Liver (tissue), 8 donors: ENCODE measurements at regions not wholly inside any gene's neighbourhood (a gene's known extent, or its start where the extent isn't known, plus 50 kb on each side); places are given as distances from the start of the nearest gene placed in this dataset.

Source experiments
- DNase-seq: peaks from one replicate; pipeline ENCODE4 v3.0.0-alpha.2; 2017; ENCODE audit warnings: low spot score
- H3K27ac ChIP-seq, 2 donors: one replicate each; pipeline ENCODE4 v1.7.0; 2013; ENCODE audit warnings: inconsistent platforms in 2 of 2, low read length in 2 of 2, control low read depth in 1 of 2, low read depth in 1 of 2, mild to moderate bottlenecking in 1 of 2
- H3K27me3 ChIP-seq, 4 donors: one replicate each; pipeline versions ENCODE4 v1.6.1 to v1.7.0; 2013; ENCODE audit warnings: low read length in 3 of 4, inconsistent platforms in 1 of 4, mild to moderate bottlenecking in 1 of 4, moderate library complexity in 1 of 4; ENCODE audit not compliant: control insufficient read depth in 4 of 4, insufficient read depth in 4 of 4
- H3K36me3 ChIP-seq, 4 donors: one replicate each; pipeline versions ENCODE4 v1.6.1 to v1.7.0; 2013; ENCODE audit warnings: low read length in 3 of 4, mild to moderate bottlenecking in 3 of 4, low read depth in 1 of 4, moderate library complexity in 1 of 4; ENCODE audit not compliant: control insufficient read depth in 4 of 4, insufficient read depth in 3 of 4
- H3K4me1 ChIP-seq, 4 donors: one replicate each; pipeline versions ENCODE4 v1.6.1 to v1.7.0; 2013; ENCODE audit warnings: low read length in 3 of 4, mild to moderate bottlenecking in 3 of 4, moderate library complexity in 1 of 4; ENCODE audit not compliant: control insufficient read depth in 4 of 4, insufficient read depth in 4 of 4
- H3K4me3 ChIP-seq, 3 donors: one replicate each; pipeline versions ENCODE4 v1.6.1 to v1.7.0; 2013; ENCODE audit warnings: low read length in 3 of 3, control low read depth in 1 of 3, low read depth in 1 of 3, mild to moderate bottlenecking in 1 of 3
- H3K9ac ChIP-seq, 2 donors: one replicate each; pipeline ENCODE4 v1.7.0; 2013; ENCODE audit warnings: low read length in 2 of 2, mild to moderate bottlenecking in 2 of 2, moderate library complexity in 2 of 2, control low read depth in 1 of 2, low read depth in 1 of 2
- H3K9me3 ChIP-seq, 4 donors: one replicate each; pipeline versions ENCODE4 v1.6.1 to v1.7.0; 2013; ENCODE audit warnings: low read length in 3 of 4; ENCODE audit not compliant: control insufficient read depth in 4 of 4
- EGR1 ChIP-seq, 2 donors: IDR thresholded peaks; 2 replicates each; pipeline ENCODE4 v1.6.1; 2016 to 2018; ENCODE audit warnings: antibody characterized with exemption in 2 of 2, low read depth in 2 of 2
- FOXA1 ChIP-seq: IDR thresholded peaks from 2 replicates; pipeline ENCODE4 v1.6.1; 2016; ENCODE audit warnings: antibody characterized with exemption
- FOXA2 ChIP-seq: IDR thresholded peaks from 2 replicates; pipeline ENCODE4 v1.6.1; 2016; ENCODE audit warnings: antibody characterized with exemption
- GABPA ChIP-seq, 2 donors: IDR thresholded peaks in 1 of 2; conservative IDR thresholded peaks in 1 of 2; 2 replicates each; pipeline ENCODE4 v1.6.1; 2016; ENCODE audit warnings: antibody characterized with exemption in 2 of 2, mild to moderate bottlenecking in 1 of 2, moderate library complexity in 1 of 2
- HNF4A ChIP-seq, 2 donors: conservative IDR thresholded peaks; 2 replicates each; pipeline ENCODE4 v1.6.1; 2016; ENCODE audit warnings: antibody characterized with exemption in 2 of 2, mild to moderate bottlenecking in 2 of 2
- HNF4G ChIP-seq: IDR thresholded peaks from 2 replicates; pipeline ENCODE4 v1.6.1; 2016; ENCODE audit warnings: antibody characterized with exemption
- JUND ChIP-seq, 2 donors: IDR thresholded peaks; 2 replicates each; pipeline ENCODE4 v1.6.1; 2016; ENCODE audit warnings: antibody characterized with exemption in 2 of 2
- NR2F2 ChIP-seq: IDR thresholded peaks from 2 replicates; pipeline ENCODE4 v1.6.1; 2016; ENCODE audit warnings: antibody characterized with exemption
- RAD21 ChIP-seq, 2 donors: IDR thresholded peaks; 2 replicates each; pipeline ENCODE4 v1.6.1; 2016; ENCODE audit warnings: antibody characterized with exemption in 2 of 2, mild to moderate bottlenecking in 2 of 2
- RXRA ChIP-seq, 2 donors: IDR thresholded peaks; 2 replicates each; pipeline ENCODE4 v1.6.1; 2017 to 2018; ENCODE audit warnings: antibody characterized with exemption in 2 of 2, mild to moderate bottlenecking in 1 of 2
- SP1 ChIP-seq: IDR thresholded peaks from 2 replicates; pipeline ENCODE4 v1.6.1; 2018; ENCODE audit warnings: antibody characterized with exemption, mild to moderate bottlenecking
- TAF1 ChIP-seq: conservative IDR thresholded peaks from 2 replicates; pipeline ENCODE4 v1.6.1; 2016; ENCODE audit warnings: antibody characterized with exemption, mild to moderate bottlenecking
- YY1 ChIP-seq: IDR thresholded peaks from 2 replicates; pipeline ENCODE4 v1.6.1; 2016; ENCODE audit warnings: antibody characterized with exemption, mild to moderate bottlenecking
- WGBS: extraction: QIAGEN DNeasy Blood & Tissue Kit; methylation state at CpG from one replicate; pipeline ENCODE4 v1.1.7; 2013; 5-methylcytosine and 5-hydroxymethylcytosine counted together
- TF ChIP-seq, protein P1 (sequence below): IDR thresholded peaks from 2 replicates; pipeline ENCODE4 v1.6.1; 2016; ENCODE audit warnings: antibody characterized with exemption
- TF ChIP-seq, protein P2 (sequence below): IDR thresholded peaks from 2 replicates; pipeline ENCODE4 v1.6.1; 2016; ENCODE audit warnings: antibody characterized with exemption, mild to moderate bottlenecking
- TF ChIP-seq, protein P3 (sequence below): IDR thresholded peaks from 2 replicates; pipeline ENCODE4 v1.6.1; 2016; ENCODE audit warnings: antibody characterized with exemption
- TF ChIP-seq, protein P4 (sequence below): IDR thresholded peaks from 2 replicates; pipeline ENCODE4 v1.6.1; 2016; ENCODE audit warnings: antibody characterized with exemption
- TF ChIP-seq, protein P5 (sequence below): fragments of 150-350 bp; IDR thresholded peaks from 2 replicates; pipeline ENCODE4 v1.5.1; 2017; ENCODE audit warnings: improper control_type of control experiment, low read depth, low read length; ENCODE audit not compliant: missing input control
- donor health status: healthy.
- donor health status: healthy.
- donor health status: healthy.
- donor health status: healthy.
- donor health status: healthy.

DNA sequence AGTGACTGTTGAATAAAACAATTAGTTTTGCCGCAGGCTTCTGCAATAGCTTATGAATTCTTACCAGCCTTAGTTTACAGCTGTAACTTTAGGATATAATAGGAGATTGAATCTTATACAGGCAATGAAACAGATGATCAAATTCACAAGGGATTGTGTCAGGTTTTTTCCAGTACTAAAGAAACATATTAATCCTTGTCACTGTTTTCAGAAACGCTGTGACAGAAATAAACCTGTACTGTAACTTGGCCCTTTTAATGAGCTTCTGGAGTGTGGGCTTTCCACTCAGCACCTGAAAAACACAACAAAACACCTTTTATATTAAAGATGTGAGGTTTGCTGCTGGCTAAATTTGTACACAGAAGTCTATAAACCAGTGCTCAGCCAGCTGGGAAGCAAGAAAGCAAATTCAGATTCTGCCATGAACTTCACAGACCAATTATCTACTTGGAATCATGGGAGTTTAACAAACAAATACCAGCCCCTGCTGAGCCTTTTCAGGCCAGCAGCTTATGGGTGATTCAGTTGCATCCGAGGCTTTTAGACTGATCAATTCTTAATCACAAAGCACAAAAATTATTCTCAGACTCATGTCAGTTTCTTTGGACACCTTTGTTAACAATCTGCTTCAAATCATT, 109.5 kb downstream of the FOXG1 start:
- Histone ChIP-seq H3K9me3 (no peaks in the 10 kb centered on the region), H3K4me1 (no peaks in the 10 kb centered on the region), H3K36me3 (no peaks in the 10 kb centered on the region), H3K4me3 (no peak overlapping the region), H3K27ac (no peak overlapping the region), H3K9ac (no peak overlapping the region), H3K27me3 (no peaks in the 10 kb centered on the region)
- TF ChIP-seq, protein P1, sequence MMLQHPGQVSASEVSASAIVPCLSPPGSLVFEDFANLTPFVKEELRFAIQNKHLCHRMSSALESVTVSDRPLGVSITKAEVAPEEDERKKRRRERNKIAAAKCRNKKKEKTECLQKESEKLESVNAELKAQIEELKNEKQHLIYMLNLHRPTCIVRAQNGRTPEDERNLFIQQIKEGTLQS: no peak
- no peak for TF ChIP-seq YY1
- TF ChIP-seq, protein P2, sequence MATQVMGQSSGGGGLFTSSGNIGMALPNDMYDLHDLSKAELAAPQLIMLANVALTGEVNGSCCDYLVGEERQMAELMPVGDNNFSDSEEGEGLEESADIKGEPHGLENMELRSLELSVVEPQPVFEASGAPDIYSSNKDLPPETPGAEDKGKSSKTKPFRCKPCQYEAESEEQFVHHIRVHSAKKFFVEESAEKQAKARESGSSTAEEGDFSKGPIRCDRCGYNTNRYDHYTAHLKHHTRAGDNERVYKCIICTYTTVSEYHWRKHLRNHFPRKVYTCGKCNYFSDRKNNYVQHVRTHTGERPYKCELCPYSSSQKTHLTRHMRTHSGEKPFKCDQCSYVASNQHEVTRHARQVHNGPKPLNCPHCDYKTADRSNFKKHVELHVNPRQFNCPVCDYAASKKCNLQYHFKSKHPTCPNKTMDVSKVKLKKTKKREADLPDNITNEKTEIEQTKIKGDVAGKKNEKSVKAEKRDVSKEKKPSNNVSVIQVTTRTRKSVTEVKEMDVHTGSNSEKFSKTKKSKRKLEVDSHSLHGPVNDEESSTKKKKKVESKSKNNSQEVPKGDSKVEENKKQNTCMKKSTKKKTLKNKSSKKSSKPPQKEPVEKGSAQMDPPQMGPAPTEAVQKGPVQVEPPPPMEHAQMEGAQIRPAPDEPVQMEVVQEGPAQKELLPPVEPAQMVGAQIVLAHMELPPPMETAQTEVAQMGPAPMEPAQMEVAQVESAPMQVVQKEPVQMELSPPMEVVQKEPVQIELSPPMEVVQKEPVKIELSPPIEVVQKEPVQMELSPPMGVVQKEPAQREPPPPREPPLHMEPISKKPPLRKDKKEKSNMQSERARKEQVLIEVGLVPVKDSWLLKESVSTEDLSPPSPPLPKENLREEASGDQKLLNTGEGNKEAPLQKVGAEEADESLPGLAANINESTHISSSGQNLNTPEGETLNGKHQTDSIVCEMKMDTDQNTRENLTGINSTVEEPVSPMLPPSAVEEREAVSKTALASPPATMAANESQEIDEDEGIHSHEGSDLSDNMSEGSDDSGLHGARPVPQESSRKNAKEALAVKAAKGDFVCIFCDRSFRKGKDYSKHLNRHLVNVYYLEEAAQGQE: no peak
- no peak for TF ChIP-seq SP1
- no peak for TF ChIP-seq NR2F2
- TF ChIP-seq, protein P3, sequence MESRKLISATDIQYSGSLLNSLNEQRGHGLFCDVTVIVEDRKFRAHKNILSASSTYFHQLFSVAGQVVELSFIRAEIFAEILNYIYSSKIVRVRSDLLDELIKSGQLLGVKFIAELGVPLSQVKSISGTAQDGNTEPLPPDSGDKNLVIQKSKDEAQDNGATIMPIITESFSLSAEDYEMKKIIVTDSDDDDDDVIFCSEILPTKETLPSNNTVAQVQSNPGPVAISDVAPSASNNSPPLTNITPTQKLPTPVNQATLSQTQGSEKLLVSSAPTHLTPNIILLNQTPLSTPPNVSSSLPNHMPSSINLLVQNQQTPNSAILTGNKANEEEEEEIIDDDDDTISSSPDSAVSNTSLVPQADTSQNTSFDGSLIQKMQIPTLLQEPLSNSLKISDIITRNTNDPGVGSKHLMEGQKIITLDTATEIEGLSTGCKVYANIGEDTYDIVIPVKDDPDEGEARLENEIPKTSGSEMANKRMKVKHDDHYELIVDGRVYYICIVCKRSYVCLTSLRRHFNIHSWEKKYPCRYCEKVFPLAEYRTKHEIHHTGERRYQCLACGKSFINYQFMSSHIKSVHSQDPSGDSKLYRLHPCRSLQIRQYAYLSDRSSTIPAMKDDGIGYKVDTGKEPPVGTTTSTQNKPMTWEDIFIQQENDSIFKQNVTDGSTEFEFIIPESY: no peak
- no peak for TF ChIP-seq HNF4A (conservative IDR thresholded peaks at IDR 0.05)
- TF ChIP-seq TAF1: no peak
- no peak for TF ChIP-seq HNF4G
- TF ChIP-seq RAD21 (IDR thresholded peaks at IDR 0.05): no peak
- TF ChIP-seq RXRA (IDR thresholded peaks at IDR 0.05): no peak
- TF ChIP-seq GABPA (IDR thresholded peaks at IDR 0.05 in 1 of 2, conservative IDR thresholded peaks at IDR 0.05 in 1 of 2): no peak
- TF ChIP-seq FOXA2: no peak
- TF ChIP-seq, protein P4, sequence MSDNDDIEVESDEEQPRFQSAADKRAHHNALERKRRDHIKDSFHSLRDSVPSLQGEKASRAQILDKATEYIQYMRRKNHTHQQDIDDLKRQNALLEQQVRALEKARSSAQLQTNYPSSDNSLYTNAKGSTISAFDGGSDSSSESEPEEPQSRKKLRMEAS: no peak
- no peak for TF ChIP-seq FOXA1
- no peak for TF ChIP-seq EGR1 (IDR thresholded peaks at IDR 0.05; ENCODE audit: low read depth in 2 of 2)
- no peak for TF ChIP-seq JUND (IDR thresholded peaks at IDR 0.05)
- TF ChIP-seq, protein P5, sequence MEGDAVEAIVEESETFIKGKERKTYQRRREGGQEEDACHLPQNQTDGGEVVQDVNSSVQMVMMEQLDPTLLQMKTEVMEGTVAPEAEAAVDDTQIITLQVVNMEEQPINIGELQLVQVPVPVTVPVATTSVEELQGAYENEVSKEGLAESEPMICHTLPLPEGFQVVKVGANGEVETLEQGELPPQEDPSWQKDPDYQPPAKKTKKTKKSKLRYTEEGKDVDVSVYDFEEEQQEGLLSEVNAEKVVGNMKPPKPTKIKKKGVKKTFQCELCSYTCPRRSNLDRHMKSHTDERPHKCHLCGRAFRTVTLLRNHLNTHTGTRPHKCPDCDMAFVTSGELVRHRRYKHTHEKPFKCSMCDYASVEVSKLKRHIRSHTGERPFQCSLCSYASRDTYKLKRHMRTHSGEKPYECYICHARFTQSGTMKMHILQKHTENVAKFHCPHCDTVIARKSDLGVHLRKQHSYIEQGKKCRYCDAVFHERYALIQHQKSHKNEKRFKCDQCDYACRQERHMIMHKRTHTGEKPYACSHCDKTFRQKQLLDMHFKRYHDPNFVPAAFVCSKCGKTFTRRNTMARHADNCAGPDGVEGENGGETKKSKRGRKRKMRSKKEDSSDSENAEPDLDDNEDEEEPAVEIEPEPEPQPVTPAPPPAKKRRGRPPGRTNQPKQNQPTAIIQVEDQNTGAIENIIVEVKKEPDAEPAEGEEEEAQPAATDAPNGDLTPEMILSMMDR: no peak
- no peak for DNase-seq
- WGBS: 53% methylated on average over 3 of the region's 3 CpGs
